OCI-LY3 (cell line): ENCODE measurements at regions not wholly inside any gene's neighbourhood (a gene's known extent, or its start where the extent isn't known, plus 50 kb on each side); places are given as distances from the start of the nearest gene placed in this dataset.

Source experiments
- EZH2phosphoT487 ChIP-seq: fragments of 200-600 bp; shearing (Covaris generic); IDR thresholded peaks from 2 replicates; pipeline ENCODE4 v1.6.1; 2018; ENCODE audit warnings: antibody characterized with exemption, mixed run types, low read depth
- TF ChIP-seq, protein P1 (sequence below): fragments of 200-600, 300-600 bp; sonication (generic); IDR thresholded peaks from 2 replicates; pipeline ENCODE4 v1.5.1; 2014; ENCODE audit warnings: antibody characterized with exemption, low read length, low read depth

DNA sequence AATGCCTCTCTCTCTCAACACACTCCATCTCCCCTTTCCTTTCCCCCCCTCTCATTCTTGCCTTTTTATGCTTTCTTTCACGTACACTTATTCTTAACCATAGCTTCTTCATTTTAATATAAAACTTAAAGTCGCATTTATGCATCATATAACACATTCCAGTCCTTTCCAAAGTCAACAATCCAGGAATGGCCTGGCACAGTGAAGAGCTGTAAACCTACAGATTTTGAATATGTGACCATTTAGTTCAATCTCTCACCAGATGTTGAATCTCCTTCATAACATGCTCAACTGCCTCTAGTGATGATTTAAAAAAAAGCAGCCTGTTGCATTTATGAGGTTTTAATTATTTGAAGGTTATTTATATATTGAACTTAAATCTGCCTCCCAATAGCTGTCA is 186.2 kb upstream of the GRAMD2B start:
- TF ChIP-seq EZH2phosphoT487: no peak
- TF ChIP-seq, protein P1, sequence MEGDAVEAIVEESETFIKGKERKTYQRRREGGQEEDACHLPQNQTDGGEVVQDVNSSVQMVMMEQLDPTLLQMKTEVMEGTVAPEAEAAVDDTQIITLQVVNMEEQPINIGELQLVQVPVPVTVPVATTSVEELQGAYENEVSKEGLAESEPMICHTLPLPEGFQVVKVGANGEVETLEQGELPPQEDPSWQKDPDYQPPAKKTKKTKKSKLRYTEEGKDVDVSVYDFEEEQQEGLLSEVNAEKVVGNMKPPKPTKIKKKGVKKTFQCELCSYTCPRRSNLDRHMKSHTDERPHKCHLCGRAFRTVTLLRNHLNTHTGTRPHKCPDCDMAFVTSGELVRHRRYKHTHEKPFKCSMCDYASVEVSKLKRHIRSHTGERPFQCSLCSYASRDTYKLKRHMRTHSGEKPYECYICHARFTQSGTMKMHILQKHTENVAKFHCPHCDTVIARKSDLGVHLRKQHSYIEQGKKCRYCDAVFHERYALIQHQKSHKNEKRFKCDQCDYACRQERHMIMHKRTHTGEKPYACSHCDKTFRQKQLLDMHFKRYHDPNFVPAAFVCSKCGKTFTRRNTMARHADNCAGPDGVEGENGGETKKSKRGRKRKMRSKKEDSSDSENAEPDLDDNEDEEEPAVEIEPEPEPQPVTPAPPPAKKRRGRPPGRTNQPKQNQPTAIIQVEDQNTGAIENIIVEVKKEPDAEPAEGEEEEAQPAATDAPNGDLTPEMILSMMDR: no peak
